ENCODE measurements at regions not wholly inside any gene's neighbourhood (a gene's known extent, or its start where the extent isn't known, plus 50 kb on each side); places are given as distances from the start of the nearest gene placed in this dataset.

DNA sequence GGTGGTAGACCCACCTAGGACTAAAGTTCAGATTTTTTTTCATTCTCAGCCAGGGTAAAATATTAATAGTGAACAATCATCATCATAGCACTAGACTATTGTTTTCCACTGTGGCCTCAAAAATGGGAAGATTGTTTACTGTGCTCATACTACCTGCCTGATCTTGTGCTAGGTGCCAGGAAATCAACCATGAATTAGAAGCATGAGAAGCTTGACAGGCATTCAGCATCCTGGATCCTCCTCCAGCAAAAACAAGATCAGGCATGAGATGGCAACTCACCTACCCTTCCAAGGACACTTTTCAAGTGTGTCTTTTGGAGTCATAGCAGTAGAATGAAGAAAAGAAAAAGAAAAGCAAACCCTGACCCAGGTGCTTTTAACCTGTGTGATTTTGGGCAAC lies 174.2 kb downstream of the CYLD start:
- POLR2A ChIA-PET, result no interaction called here
- no peak overlapping the region for H3K4me2 ChIP-seq (ENCODE audit: insufficient read depth, low read length)
- H2AFZ ChIP-seq (ENCODE audit: low read depth, low read length), result no peak overlapping the region
- no TSS peak for BruUV-seq (replicated peaks)
- H3K4me3 ChIP-seq (replicated peaks in 1 of 3; ENCODE audit: insufficient read depth in 1 of 3, low read depth in 1 of 3, low read length in 3 of 3), result no peak overlapping the region
- no peaks in the 10 kb centered on the region for H3K4me1 ChIP-seq (ENCODE audit: control insufficient read depth, extremely low read depth, insufficient read depth, low read length)
- no peaks in the 10 kb centered on the region for H3K9me1 ChIP-seq (replicated peaks; ENCODE audit: control insufficient read depth, extremely low read depth, insufficient read depth, low read length)
- H3K9ac ChIP-seq (replicated peaks; ENCODE audit: extremely low read depth, insufficient read depth, low read length), result no peak overlapping the region
- H4K20me1 ChIP-seq (replicated peaks; ENCODE audit: control insufficient read depth, extremely low read depth, insufficient read depth, low read length), result no peaks in the 10 kb centered on the region
- no peak for DNase-seq (ENCODE audit: low read depth, low spot score)
- H3K27ac ChIP-seq (ENCODE audit: insufficient read depth, low read depth, low read length), result no peak overlapping the region
- dilution Hi-C loops (cut with MboI; ENCODE audit: extremely low pct_ligation_motif_present, low sequenced_read_pairs), result no loop called here
- FAIRE-seq, result no peak
- no peaks in the 10 kb centered on the region for H3K79me2 ChIP-seq (ENCODE audit: control insufficient read depth, insufficient read depth, low read length)
- TF ChIP-seq, protein P1, sequence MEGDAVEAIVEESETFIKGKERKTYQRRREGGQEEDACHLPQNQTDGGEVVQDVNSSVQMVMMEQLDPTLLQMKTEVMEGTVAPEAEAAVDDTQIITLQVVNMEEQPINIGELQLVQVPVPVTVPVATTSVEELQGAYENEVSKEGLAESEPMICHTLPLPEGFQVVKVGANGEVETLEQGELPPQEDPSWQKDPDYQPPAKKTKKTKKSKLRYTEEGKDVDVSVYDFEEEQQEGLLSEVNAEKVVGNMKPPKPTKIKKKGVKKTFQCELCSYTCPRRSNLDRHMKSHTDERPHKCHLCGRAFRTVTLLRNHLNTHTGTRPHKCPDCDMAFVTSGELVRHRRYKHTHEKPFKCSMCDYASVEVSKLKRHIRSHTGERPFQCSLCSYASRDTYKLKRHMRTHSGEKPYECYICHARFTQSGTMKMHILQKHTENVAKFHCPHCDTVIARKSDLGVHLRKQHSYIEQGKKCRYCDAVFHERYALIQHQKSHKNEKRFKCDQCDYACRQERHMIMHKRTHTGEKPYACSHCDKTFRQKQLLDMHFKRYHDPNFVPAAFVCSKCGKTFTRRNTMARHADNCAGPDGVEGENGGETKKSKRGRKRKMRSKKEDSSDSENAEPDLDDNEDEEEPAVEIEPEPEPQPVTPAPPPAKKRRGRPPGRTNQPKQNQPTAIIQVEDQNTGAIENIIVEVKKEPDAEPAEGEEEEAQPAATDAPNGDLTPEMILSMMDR (IDR thresholded peaks at IDR 0.05; ENCODE audit: extremely low read depth in 1 of 2, insufficient read depth in 1 of 2, low read depth in 1 of 2, low read length in 2 of 2), result no peak
- no peaks in the 10 kb centered on the region for H3K27me3 ChIP-seq (ENCODE audit: control insufficient read depth in 2 of 2, insufficient read depth in 2 of 2, low read length in 2 of 2)
- intact Hi-C loops (cut with micrococcal nuclease), result no loop called here
- H3K9me3 ChIP-seq (replicated peaks; ENCODE audit: control insufficient read depth, insufficient read depth, low read length), result no peaks in the 10 kb centered on the region
- H3K36me3 ChIP-seq (ENCODE audit: control insufficient read depth in 2 of 2, extremely low read depth in 1 of 2, insufficient read depth in 2 of 2, low read length in 2 of 2), result no peaks in the 10 kb centered on the region
- CTCF ChIA-PET, result no interaction called here

DNA sequence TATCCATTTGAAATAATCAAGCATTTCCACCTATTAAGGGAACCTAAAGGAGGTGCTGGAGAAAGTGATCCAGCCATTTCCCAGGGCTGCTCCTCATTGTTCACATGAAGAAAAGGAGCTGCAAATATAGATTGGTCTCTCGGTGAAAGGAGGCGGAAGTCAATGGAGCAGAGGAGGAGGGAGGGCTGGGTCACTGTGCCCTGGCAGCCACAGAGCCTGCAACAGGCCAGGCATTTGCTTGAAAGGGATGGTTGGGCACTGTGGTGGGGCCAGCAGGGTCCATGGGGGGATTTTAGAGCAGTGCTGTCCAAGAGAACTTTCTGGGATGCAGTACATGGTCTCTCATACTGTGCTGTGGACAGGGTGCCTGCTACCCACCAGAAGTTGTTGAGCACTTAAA lies 173.2 kb downstream of the CYLD start:
- BruUV-seq (replicated peaks), result no TSS peak
- no peak for FAIRE-seq
- POLR2A ChIA-PET, result no interaction called here

More for the DNA sequence above, 173.2 kb downstream of the CYLD start:
- intact Hi-C loops (cut with micrococcal nuclease) (no loop called here), dilution Hi-C loops (cut with MboI; ENCODE audit: extremely low pct_ligation_motif_present, low sequenced_read_pairs) (no loop called here)
- Histone ChIP-seq H3K36me3 (ENCODE audit: control insufficient read depth in 2 of 2, extremely low read depth in 1 of 2, insufficient read depth in 2 of 2, low read length in 2 of 2) (no peaks in the 10 kb centered on the region), H3K4me3 (replicated peaks in 1 of 3; ENCODE audit: insufficient read depth in 1 of 3, low read depth in 1 of 3, low read length in 3 of 3) (no peak overlapping the region), H4K20me1 (replicated peaks; ENCODE audit: control insufficient read depth, extremely low read depth, insufficient read depth, low read length) (no peaks in the 10 kb centered on the region), H3K27me3 (ENCODE audit: control insufficient read depth in 2 of 2, insufficient read depth in 2 of 2, low read length in 2 of 2) (no peaks in the 10 kb centered on the region), H3K9ac (replicated peaks; ENCODE audit: extremely low read depth, insufficient read depth, low read length) (no peak overlapping the region), H3K4me1 (ENCODE audit: control insufficient read depth, extremely low read depth, insufficient read depth, low read length) (no peaks in the 10 kb centered on the region), H3K79me2 (ENCODE audit: control insufficient read depth, insufficient read depth, low read length) (no peaks in the 10 kb centered on the region), H3K27ac (ENCODE audit: insufficient read depth, low read depth, low read length) (no peak overlapping the region), H3K9me3 (replicated peaks; ENCODE audit: control insufficient read depth, insufficient read depth, low read length) (no peaks in the 10 kb centered on the region), H3K4me2 (ENCODE audit: insufficient read depth, low read length) (no peak overlapping the region), H3K9me1 (replicated peaks; ENCODE audit: control insufficient read depth, extremely low read depth, insufficient read depth, low read length) (no peaks in the 10 kb centered on the region), H2AFZ (ENCODE audit: low read depth, low read length) (no peak overlapping the region)
- CTCF ChIA-PET, result no interaction called here
- TF ChIP-seq POLR2A (IDR thresholded peaks at IDR 0.05; ENCODE audit: low read depth, low read length), result no peak
- TF ChIP-seq, protein P2, sequence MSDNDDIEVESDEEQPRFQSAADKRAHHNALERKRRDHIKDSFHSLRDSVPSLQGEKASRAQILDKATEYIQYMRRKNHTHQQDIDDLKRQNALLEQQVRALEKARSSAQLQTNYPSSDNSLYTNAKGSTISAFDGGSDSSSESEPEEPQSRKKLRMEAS (IDR thresholded peaks at IDR 0.05; ENCODE audit: insufficient read depth, insufficient read length), result no peak
- TF ChIP-seq, protein P1 (IDR thresholded peaks at IDR 0.05; ENCODE audit: extremely low read depth in 1 of 2, insufficient read depth in 1 of 2, low read depth in 1 of 2, low read length in 2 of 2), result no peak
- TF ChIP-seq POLR2AphosphoS5 (IDR thresholded peaks at IDR 0.05; ENCODE audit: insufficient read depth, low read depth, low read length), result no peak
- TF ChIP-seq EZH2 (IDR thresholded peaks at IDR 0.05; ENCODE audit: borderline replicate concordance, low read depth, low read length, severe bottlenecking), result no peak
- TF ChIP-seq GATA2 (IDR thresholded peaks at IDR 0.05; ENCODE audit: insufficient read depth, insufficient read length, low read depth, low read length), result no peak
- no peak for TF ChIP-seq FOS (IDR thresholded peaks at IDR 0.05; ENCODE audit: borderline replicate concordance, insufficient read depth, low read length)
- no peak for DNase-seq (ENCODE audit: low read depth, low spot score)

Measured in endothelial cell of umbilical vein (primary cell).